DND-41 (cell line): ENCODE measurements at regions not wholly inside any gene's neighbourhood (a gene's known extent, or its start where the extent isn't known, plus 50 kb on each side); places are given as distances from the start of the nearest gene placed in this dataset.

Source experiments
- CTCF ChIP-seq: IDR thresholded peaks from 2 replicates; pipeline ENCODE4 v1.5.1; 2012; ENCODE audit warnings: borderline replicate concordance, low read length, moderate library complexity, mild to moderate bottlenecking; ENCODE audit not compliant: poor library complexity, severe bottlenecking; ENCODE audit errors: extremely low read depth
- EZH2 ChIP-seq: IDR thresholded peaks from 3 replicates; pipeline ENCODE4 v1.6.1; 2012; ENCODE audit warnings: borderline replicate concordance, low read depth, mild to moderate bottlenecking, moderate library complexity, low read length, inconsistent platforms; ENCODE audit not compliant: severe bottlenecking

- no peak for TF ChIP-seq CTCF
- no peak for TF ChIP-seq EZH2
Measured at GRCh38 chr1:172969611-172970010, 81.1 kb downstream of the TNFSF18 start.
